Duodenal mucosa (tissue), 2 donors: ENCODE measurements at regions not wholly inside any gene's neighbourhood (a gene's known extent, or its start where the extent isn't known, plus 50 kb on each side); places are given as distances from the start of the nearest gene placed in this dataset.
"Not testable (repeated sequence)": the region's sequence is repeated elsewhere in the genome, so short reads cannot be mapped to it uniquely, and the experiment has no call there.

Experiments used
- H3K27ac ChIP-seq: one replicate; pipeline ENCODE4 v1.7.0; 2013; ENCODE audit warnings: low read depth, low read length
- H3K27me3 ChIP-seq, 2 donors: one replicate each; pipeline ENCODE4 v1.7.0; 2013; ENCODE audit warnings: low read length in 2 of 2, control low read depth in 1 of 2; ENCODE audit not compliant: insufficient read depth in 2 of 2, control insufficient read depth in 1 of 2
- H3K36me3 ChIP-seq, 2 donors: one replicate each; pipeline ENCODE4 v1.7.0; 2013; ENCODE audit warnings: low read length in 2 of 2, control low read depth in 1 of 2; ENCODE audit not compliant: insufficient read depth in 2 of 2, control insufficient read depth in 1 of 2
- H3K4me1 ChIP-seq, 2 donors: one replicate each; pipeline ENCODE4 v1.7.0; 2013; ENCODE audit warnings: low read length in 2 of 2, control low read depth in 1 of 2; ENCODE audit not compliant: insufficient read depth in 2 of 2, control insufficient read depth in 1 of 2
- H3K4me3 ChIP-seq, 2 donors: one replicate each; pipeline ENCODE4 v1.7.0; 2013; ENCODE audit warnings: low read length in 2 of 2, low read depth in 1 of 2
- H3K9ac ChIP-seq, 2 donors: one replicate each; pipeline ENCODE4 v1.7.0; 2013; ENCODE audit warnings: low read length in 2 of 2, low read depth in 1 of 2
- H3K9me3 ChIP-seq, 2 donors: one replicate each; pipeline ENCODE4 v1.7.0; 2013; ENCODE audit warnings: low read length in 2 of 2, control low read depth in 1 of 2; ENCODE audit not compliant: control insufficient read depth in 1 of 2

- Histone ChIP-seq H3K4me3 (no peak overlapping the region), H3K27me3 (no peaks in the 10 kb centered on the region), H3K27ac (no peak overlapping the region), H3K4me1 (no peaks in the 10 kb centered on the region), H3K9ac (no peak overlapping the region), H3K9me3 (peaks cover 0 to 2% of the 10 kb centered on the region in 2 donors), H3K36me3 (no peaks in the 10 kb centered on the region)
Measured at GRCh38 chr2:217353591-217353990, 493.7 kb upstream of the TNP1 start.

- Histone ChIP-seq H3K9me3 (peaks cover 0 to 2% of the 10 kb centered on the region in 2 donors), H3K27ac (no peak overlapping the region), H3K9ac (no peak overlapping the region), H3K4me1 (no peaks in the 10 kb centered on the region), H3K27me3 (no peaks in the 10 kb centered on the region), H3K4me3 (no peak overlapping the region), H3K36me3 (no peaks in the 10 kb centered on the region)
Measured at GRCh38 chr2:217351378-217351777, 491.5 kb upstream of the TNP1 start.

DNA sequence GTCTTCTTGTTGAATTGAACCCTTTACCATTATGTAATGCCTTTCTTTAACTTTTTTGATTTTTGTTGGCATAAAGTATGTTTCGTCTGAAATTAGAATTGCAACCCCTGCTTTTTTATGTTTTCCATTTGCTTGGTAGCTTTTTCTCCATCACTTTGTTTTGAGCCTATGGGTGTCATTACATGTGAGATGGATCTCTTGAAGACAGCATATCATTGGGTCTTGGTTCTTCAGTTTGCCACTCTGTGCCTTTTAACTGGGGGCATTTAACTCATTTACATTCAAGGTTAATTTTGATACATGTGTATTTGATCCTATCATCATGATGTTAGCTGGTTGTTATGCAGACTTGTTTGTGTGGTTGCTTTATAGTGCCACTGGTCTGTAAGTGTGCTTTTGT is 489.4 kb upstream of the TNP1 start:
- H3K27ac ChIP-seq, result no peak overlapping the region
- no peaks in the 10 kb centered on the region for H3K27me3 ChIP-seq

DNA sequence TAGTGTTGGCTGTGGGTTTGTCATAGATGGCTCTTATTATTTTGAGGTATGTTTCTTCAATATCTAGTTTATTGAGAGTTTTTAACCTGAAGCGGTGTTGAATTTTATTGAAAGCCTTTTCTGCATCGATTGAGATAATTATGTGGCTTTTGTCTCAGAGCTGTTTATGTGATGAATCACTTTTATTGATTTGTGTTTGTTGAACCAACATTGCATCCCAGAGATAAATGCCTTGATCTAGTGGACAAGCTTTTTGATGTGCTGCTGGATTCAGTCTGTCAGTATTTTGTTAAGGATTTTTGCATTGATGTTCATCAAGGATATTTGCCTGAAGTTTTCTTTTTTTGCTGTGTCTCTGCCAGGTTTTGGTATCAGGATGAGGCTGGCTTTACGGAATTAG is 487.8 kb upstream of the TNP1 start:
- H3K36me3 ChIP-seq, H3K9ac ChIP-seq, H3K9me3 ChIP-seq, H3K4me1 ChIP-seq, H3K27ac ChIP-seq, H3K4me3 ChIP-seq, H3K27me3 ChIP-seq: not testable (repeated sequence)

More for the DNA sequence above, 489.4 kb upstream of the TNP1 start:
- Histone ChIP-seq H3K9me3 (peaks cover 0 to 2% of the 10 kb centered on the region in 2 donors), H3K4me3 (no peak overlapping the region), H3K4me1 (no peaks in the 10 kb centered on the region), H3K36me3 (no peaks in the 10 kb centered on the region), H3K9ac (no peak overlapping the region)

DNA sequence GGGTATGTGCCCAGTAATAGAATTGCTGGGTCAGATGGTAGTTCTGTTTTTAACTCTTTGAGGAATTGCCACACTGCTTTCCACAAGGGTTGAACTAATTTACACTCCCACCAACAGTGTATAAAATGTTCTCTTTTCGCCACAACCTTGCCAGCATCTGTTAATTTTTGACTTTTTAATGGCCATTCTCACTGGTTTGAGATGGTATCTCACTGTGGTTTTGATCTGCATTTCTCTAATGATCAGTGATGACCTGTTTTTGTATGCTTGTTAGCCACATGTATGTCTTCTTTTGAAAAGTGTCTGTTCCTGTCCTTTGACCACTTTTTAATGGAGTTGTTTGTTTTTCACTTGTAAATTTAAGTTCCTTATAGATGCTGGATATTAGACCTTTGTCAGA is 486.2 kb upstream of the TNP1 start:
- H3K27ac ChIP-seq, H3K36me3 ChIP-seq: not testable (repeated sequence)

DNA sequence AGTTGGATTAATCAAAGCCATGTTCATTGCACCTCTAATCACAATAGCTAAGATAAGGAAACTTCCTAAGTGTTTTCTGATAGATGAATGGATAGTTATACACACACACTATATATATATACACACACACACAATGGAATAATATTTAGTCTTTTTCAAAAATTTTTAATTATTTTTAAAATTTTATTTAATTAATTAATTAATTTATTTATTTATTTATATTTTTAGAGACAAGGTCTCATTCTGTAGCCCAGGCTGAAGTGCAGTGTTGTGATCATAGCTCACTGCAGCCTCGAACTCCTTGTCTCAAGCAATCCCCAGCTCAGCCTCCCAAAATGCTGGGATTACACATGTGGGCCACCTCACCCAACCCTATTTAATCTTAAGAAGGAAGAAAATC is 481.0 kb upstream of the TNP1 start:
- no peak overlapping the region for H3K9ac ChIP-seq
- no peak overlapping the region for H3K27ac ChIP-seq
- H3K4me3 ChIP-seq, result no peak overlapping the region
- H3K27me3 ChIP-seq, result no peaks in the 10 kb centered on the region
- H3K4me1 ChIP-seq, result peaks cover 4 to 7% of the 10 kb centered on the region in 2 donors
- no peaks in the 10 kb centered on the region for H3K36me3 ChIP-seq
- H3K9me3 ChIP-seq, result no peaks in the 10 kb centered on the region

More for the DNA sequence above, 486.2 kb upstream of the TNP1 start:
- H3K27me3 ChIP-seq, H3K4me1 ChIP-seq, H3K9me3 ChIP-seq, H3K9ac ChIP-seq, H3K4me3 ChIP-seq: not testable (repeated sequence)

GRCh38 chr2:217340176-217340575 is 480.3 kb upstream of the TNP1 start:
- no peaks in the 10 kb centered on the region for H3K9me3 ChIP-seq
- H3K9ac ChIP-seq, result no peak overlapping the region
- H3K27ac ChIP-seq, result no peak overlapping the region
- no peaks in the 10 kb centered on the region for H3K36me3 ChIP-seq
- H3K4me1 ChIP-seq, result peaks cover 6 to 13% of the 10 kb centered on the region in 2 donors
- H3K4me3 ChIP-seq, result no peak overlapping the region
- H3K27me3 ChIP-seq, result no peaks in the 10 kb centered on the region

DNA sequence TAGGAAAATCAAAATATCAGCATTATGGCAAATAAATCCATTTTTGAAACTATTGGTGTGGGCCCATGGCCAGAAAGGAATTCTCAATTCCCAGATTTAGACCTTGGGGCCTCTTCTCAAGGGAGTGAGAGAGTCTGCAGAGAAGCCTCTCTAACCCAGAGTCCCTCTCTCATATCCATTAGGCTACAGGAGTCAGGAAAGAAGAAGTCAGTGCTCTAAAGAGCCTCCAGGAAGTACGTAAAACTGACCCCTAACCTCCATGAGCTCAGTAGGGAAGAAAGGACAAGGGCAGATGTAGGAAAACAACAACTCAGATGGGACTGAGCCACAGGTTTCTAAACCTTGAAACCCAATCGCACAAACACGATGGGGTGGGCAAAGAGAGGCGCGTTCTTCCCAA is 479.9 kb upstream of the TNP1 start:
- no peak overlapping the region for H3K4me3 ChIP-seq
- H3K4me1 ChIP-seq, result peaks cover 10 to 17% of the 10 kb centered on the region in 2 donors
- no peak overlapping the region for H3K9ac ChIP-seq
- no peaks in the 10 kb centered on the region for H3K36me3 ChIP-seq
- no peak overlapping the region for H3K27ac ChIP-seq
- no peaks in the 10 kb centered on the region for H3K9me3 ChIP-seq
- no peaks in the 10 kb centered on the region for H3K27me3 ChIP-seq

DNA sequence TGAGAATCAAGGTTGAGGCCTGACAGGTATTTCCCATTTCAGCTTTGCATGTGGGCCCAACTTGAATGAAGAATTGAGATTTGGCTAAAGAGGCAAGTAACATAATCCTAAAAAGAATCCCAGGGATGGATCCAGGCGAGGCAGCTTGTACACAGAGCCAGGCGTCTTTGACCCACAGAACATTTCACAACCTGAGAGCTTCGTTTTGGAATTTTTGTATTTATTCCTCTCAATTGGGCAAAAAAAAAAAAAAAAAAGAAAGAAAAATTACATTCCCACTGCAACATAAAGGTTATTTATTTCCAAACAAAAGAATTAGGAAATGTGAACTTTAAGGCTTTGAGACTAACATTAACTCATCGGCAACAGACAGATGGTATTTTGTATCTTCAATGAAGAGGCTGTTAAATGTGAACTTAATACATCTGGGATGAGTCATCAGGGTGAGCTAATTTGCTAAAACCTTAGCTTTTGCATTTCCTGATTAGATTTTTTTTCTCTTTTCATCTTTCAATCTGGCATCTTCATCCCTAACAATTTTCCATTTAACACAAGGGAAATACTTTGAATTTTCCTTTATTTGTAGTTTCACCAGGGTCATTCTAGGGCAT is 478.5 kb upstream of the TNP1 start:
- Histone ChIP-seq H3K36me3 (no peaks in the 10 kb centered on the region), H3K9ac (no peak overlapping the region), H3K27ac (no peak overlapping the region), H3K9me3 (no peaks in the 10 kb centered on the region), H3K4me3 (no peak overlapping the region), H3K4me1 (peaks cover 15 to 18% of the 10 kb centered on the region in 2 donors), H3K27me3 (no peaks in the 10 kb centered on the region)

- H3K27ac ChIP-seq, result no peak overlapping the region
- H3K4me1 ChIP-seq, result peaks cover 15 to 18% of the 10 kb centered on the region in 2 donors
Measured at GRCh38 chr2:217337771-217338170, 477.9 kb upstream of the TNP1 start.

DNA sequence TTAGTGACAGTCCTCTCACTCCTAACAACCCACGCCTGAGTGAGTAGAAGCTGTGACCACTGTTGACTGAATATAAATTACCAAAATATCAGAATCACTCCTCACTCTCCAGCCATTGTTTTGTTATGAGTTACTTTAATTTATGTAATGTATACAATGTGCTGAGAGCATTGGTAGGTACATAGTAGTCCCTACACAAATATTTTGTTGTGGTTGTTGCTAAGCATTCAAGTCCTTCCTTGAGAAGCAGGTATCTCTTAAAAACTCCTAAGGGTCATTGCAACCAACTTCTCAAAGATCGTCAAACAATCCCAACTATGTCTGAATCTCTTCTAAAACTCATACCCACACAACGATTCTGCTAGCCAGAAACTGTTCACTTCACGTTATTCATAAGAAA is 476.8 kb upstream of the TNP1 start:
- Histone ChIP-seq H3K27ac (no peak overlapping the region), H3K27me3 (no peaks in the 10 kb centered on the region), H3K9ac (no peak overlapping the region), H3K9me3 (no peaks in the 10 kb centered on the region), H3K4me3 (no peak overlapping the region), H3K4me1 (peaks cover 15 to 18% of the 10 kb centered on the region in 2 donors), H3K36me3 (no peaks in the 10 kb centered on the region)

More at GRCh38 chr2:217337771-217338170, 477.9 kb upstream of the TNP1 start:
- Histone ChIP-seq H3K9ac (no peak overlapping the region), H3K36me3 (no peaks in the 10 kb centered on the region), H3K27me3 (no peaks in the 10 kb centered on the region), H3K9me3 (no peaks in the 10 kb centered on the region), H3K4me3 (no peak overlapping the region)
